C4-2B (cell line): ENCODE measurements at regions not wholly inside any gene's neighbourhood (a gene's known extent, or its start where the extent isn't known, plus 50 kb on each side); places are given as distances from the start of the nearest gene placed in this dataset.

ENCODE experiments used
- CTCF ChIP-seq: fragments of 450-650 bp; conservative IDR thresholded peaks from 2 replicates; pipeline ENCODE4 v1.5.1; 2017; ENCODE audit warnings: mild to moderate bottlenecking
- ZFX ChIP-seq: fragments of 450-650 bp; IDR thresholded peaks from 2 replicates; pipeline ENCODE4 v1.6.1; 2017

- TF ChIP-seq CTCF (no peak), ZFX (no peak)
These were observed 927.0 kb downstream of the BRD1 start for GRCh38 chr22:48900626-48901025.
